ENCODE measurements at regions not wholly inside any gene's neighbourhood (a gene's known extent, or its start where the extent isn't known, plus 50 kb on each side); places are given as distances from the start of the nearest gene placed in this dataset.
"Not testable (repeated sequence)": the region's sequence is repeated elsewhere in the genome, so short reads cannot be mapped to it uniquely, and the experiment has no call there.

- DNase-seq: no peak
Measured at GRCh38 chr4:54843106-54843505, 185.3 kb downstream of the KIT start.

- no peak for DNase-seq
Measured at GRCh38 chr4:54842656-54843055, 184.9 kb downstream of the KIT start.

- DNase-seq: no peak
Measured at GRCh38 chr4:54842226-54842625, 184.5 kb downstream of the KIT start.

GRCh38 chr4:54840992-54841768 lies 183.4 kb downstream of the KIT start:
- no peak for DNase-seq

- no peak for DNase-seq
Measured at GRCh38 chr4:54840430-54840829, 182.7 kb downstream of the KIT start.

- DNase-seq: no peak
Measured at GRCh38 chr4:54838301-54838700, 180.5 kb downstream of the KIT start.

GRCh38 chr4:54837576-54838140 lies 179.9 kb downstream of the KIT start:
- no peak for DNase-seq

GRCh38 chr4:54828361-54828760 lies 170.6 kb downstream of the KIT start:
- not testable (repeated sequence) for DNase-seq

GRCh38 chr4:54823616-54824015 lies 165.9 kb downstream of the KIT start:
- DNase-seq: no peak

- DNase-seq: no peak
Measured at GRCh38 chr4:54819034-54819433, 161.3 kb downstream of the KIT start.

GRCh38 chr4:54818481-54818880 lies 160.7 kb downstream of the KIT start:
- DNase-seq: no peak

GRCh38 chr4:54813674-54814073 lies 155.9 kb downstream of the KIT start:
- no peak for DNase-seq

GRCh38 chr4:54806351-54806750 lies 148.6 kb downstream of the KIT start:
- no peak for DNase-seq

- no peak for DNase-seq
Measured at GRCh38 chr4:54802336-54802735, 144.6 kb downstream of the KIT start.

GRCh38 chr4:54800831-54801530 lies 143.2 kb downstream of the KIT start:
- DNase-seq: no peak

- no peak for DNase-seq
Measured at GRCh38 chr4:54794579-54794978, 136.8 kb downstream of the KIT start.

GRCh38 chr4:54793856-54794422 lies 136.2 kb downstream of the KIT start:
- no peak for DNase-seq

Measured in NCI-H1092 (cell line).